Omental fat pad (tissue), 3 donors: ENCODE measurements at regions not wholly inside any gene's neighbourhood (a gene's known extent, or its start where the extent isn't known, plus 50 kb on each side); places are given as distances from the start of the nearest gene placed in this dataset.

ENCODE experiments used
- ATAC-seq: fragments of 150-250 bp; one replicate; pipeline ENCODE4 v1.9.1; 2016; ENCODE audit warnings: mild to moderate bottlenecking, moderate library complexity; ENCODE audit not compliant: low FRiP score
- DNase-seq: peaks from one replicate; pipeline ENCODE4 v3.0.0-alpha.2; 2019; ENCODE audit warnings: low spot score
- TF ChIP-seq, protein P1 (sequence below), 3 donors: fragments of 450-650 bp; IDR thresholded peaks; one replicate each; pipeline ENCODE4 v1.5.1; 2016 to 2017; ENCODE audit warnings: antibody characterized with exemption in 3 of 3, mild to moderate bottlenecking in 3 of 3, moderate library complexity in 2 of 3

DNA sequence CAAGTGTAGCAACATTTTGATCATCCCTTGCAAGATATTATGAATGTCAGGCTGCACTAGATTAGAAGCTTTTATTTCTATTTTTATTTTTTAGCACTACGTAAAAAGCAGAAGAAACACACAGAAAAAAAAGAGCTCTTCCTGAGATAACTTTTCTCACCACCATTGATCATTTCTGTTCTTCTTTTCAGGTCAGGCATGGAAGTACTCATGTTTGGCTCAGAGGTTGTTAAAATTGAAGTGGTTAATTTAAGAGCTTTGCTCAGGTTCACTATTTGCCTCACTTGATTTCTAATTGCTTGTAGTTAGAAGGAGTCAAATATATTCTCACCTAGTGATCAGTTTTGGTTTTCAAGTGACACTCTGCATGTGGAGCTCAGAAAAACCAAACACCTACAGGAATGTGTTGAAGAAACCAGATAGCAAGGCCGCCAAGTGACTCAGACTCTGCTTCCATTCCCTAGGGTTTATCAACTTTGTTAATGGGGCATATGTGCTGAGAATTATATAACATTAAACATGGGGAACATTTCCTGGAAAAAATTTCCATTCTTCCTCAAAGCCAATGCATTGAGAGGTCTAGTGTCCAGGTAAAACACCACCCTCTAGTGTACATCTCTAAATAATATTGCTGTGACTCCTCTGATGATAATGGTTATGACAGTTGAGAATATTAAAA lies 679.8 kb downstream of the CETN3 start:
- TF ChIP-seq, protein P1, sequence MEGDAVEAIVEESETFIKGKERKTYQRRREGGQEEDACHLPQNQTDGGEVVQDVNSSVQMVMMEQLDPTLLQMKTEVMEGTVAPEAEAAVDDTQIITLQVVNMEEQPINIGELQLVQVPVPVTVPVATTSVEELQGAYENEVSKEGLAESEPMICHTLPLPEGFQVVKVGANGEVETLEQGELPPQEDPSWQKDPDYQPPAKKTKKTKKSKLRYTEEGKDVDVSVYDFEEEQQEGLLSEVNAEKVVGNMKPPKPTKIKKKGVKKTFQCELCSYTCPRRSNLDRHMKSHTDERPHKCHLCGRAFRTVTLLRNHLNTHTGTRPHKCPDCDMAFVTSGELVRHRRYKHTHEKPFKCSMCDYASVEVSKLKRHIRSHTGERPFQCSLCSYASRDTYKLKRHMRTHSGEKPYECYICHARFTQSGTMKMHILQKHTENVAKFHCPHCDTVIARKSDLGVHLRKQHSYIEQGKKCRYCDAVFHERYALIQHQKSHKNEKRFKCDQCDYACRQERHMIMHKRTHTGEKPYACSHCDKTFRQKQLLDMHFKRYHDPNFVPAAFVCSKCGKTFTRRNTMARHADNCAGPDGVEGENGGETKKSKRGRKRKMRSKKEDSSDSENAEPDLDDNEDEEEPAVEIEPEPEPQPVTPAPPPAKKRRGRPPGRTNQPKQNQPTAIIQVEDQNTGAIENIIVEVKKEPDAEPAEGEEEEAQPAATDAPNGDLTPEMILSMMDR (IDR thresholded peaks at IDR 0.05), result no peak
- DNase-seq, result no peak
- no peak for ATAC-seq

DNA sequence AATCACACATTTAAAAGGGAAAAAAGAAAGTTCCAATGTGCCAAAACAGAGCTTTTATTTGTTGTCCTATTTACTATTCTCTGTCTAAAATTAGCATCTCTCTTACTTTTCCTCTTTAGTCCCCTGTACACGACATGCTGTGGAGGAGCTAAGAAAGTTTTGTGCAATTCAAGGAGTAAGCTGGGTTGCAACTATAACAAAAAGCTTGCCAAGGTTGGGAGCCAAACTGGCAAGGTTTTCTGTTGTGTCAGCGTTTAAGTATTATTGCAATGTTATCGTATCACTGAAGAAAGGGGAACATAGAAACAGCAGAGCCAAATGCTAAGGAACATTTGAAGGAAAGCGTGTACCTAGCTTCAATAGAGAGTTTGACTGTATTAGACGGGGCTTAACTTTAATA lies 680.8 kb downstream of the CETN3 start:
- TF ChIP-seq, protein P1 (IDR thresholded peaks at IDR 0.05), result no peak
- DNase-seq (no peak), ATAC-seq (peak; percentile 88)

DNA sequence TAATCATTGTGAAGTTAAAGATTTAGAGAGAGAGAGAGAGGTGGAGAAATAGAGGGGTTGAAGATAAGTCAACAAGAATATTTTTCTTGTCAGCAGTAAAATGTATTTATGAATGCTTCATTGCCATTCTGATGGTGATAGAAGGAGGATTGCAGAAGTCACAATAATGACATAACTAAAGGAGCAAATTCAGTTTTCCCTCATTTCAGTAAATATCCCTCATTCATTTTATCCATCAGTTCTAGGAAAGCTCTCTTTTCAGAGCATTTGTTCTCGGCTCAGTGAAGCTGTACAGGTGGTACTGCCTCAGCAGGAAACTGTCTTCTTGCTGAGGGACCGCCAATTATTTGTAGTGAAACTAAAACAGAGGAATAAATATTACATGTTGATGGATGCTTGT lies 681.4 kb downstream of the CETN3 start:
- DNase-seq, result no peak
- TF ChIP-seq, protein P1 (IDR thresholded peaks at IDR 0.05), result no peak
- no peak for ATAC-seq

DNA sequence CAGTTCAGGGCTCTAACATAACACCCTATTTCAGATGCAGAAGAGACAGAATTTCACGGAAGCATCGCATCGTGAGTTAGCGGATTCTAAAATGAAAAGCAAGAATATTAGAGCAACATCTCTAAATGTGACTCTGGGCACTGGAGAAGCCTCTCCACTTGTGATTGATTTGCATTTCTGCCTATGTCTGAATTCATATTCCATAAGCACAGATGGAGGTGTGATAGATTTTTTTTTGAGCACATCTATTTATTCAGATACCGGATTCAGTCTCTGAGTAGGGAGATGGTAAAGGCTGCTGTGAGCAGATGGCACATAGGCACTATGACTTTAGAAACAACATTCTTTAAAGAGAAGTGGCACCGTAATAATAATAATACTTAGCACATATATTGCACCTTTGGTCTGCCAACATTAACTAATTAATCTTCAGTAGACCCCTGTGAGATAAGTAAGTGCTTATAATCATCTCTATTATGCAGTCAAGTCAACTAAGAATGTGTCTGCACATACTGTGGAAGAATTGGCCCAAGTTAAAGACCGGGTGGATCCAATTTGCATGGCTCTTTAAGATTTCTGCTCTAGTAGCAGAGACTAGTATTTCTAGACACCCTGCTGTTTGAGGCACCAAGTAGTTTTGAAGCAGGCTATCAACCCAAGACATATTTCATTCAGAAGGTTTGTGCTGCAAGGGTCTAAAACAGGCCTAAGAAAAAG lies 685.0 kb downstream of the CETN3 start:
- DNase-seq, result no peak
- no peak for ATAC-seq
- TF ChIP-seq, protein P1 (IDR thresholded peaks at IDR 0.05), result no peak

DNA sequence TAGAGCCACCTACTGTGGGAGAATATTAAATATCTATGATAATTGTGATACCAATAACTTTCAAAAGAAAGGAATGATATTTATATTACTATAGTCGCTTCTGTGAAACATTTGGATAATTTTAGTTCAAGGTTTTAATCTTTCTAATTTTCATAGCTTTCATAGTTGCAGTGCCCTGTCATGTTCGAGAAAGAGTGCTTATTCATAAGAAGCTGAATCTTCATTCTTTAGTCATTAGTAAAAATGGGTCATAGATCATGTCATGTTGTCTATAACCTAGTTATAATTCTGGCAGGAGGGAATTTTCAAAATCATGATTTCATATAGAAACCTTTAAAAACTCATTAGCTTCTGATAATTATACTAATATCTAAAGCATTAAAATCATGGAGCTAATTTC lies 685.6 kb downstream of the CETN3 start:
- TF ChIP-seq, protein P1 (IDR thresholded peaks at IDR 0.05), result no peak
- DNase-seq (no peak), ATAC-seq (no peak)

DNA sequence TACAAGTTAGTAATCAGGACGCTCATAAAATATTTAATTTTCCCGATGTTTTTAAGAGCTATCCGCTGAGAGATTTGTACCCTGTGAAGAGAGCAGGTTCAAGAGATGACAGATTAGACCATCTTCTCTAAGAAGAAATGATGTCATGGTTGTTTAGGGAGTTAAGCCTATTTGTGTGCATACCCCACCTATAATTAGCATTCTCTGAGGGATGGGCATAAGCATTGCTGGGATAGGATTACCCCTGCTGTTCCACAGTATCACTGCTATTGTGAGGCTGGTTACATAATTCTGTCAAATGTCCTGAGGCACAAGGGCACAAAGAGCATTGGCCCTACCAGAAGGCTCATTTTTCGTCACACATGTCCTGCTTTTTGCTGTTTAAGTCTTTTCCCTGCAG lies 687.0 kb downstream of the CETN3 start:
- TF ChIP-seq, protein P1 (IDR thresholded peaks at IDR 0.05), result no peak
- no peak for DNase-seq
- ATAC-seq, result no peak

DNA sequence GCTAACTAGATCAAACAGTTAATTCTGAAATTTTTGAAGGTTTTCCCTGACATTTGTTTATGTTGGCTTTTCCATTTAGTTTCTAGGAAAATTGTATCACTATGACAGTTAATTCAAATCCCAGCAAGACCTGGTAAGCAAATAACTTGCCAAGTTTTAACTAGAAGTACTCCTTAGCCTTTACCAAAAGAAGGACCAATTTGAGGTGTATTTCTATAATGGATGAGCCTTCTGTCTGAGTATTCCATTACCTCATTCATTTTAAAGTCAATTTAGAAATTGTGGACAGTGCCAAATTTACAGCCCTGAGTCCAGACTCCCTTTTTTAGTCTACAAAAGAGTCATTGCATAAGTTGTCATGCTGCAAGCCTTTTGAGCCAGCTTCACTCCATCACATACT lies 687.6 kb downstream of the CETN3 start:
- ATAC-seq (no peak), DNase-seq (no peak)
- TF ChIP-seq, protein P1 (IDR thresholded peaks at IDR 0.05), result no peak
